Lung (tissue), 11 donors: ENCODE measurements at regions not wholly inside any gene's neighbourhood (a gene's known extent, or its start where the extent isn't known, plus 50 kb on each side); places are given as distances from the start of the nearest gene placed in this dataset.

Source experiments
- ATAC-seq: fragments of 200-7000 bp; cut with Tn5 transposase; one replicate; pipeline ENCODE4 v1.9.1; 2020; ENCODE audit warnings: moderate number of reproducible peaks; ENCODE audit not compliant: insufficient read depth, low FRiP score
- DNase-seq, 3 donors: peaks; one replicate each; pipeline ENCODE4 v3.0.0-alpha.2; 2013 to 2017
- H3K27ac ChIP-seq, 2 donors: one replicate each; pipeline ENCODE4 v1.5.1; 2013; ENCODE audit warnings: mild to moderate bottlenecking in 2 of 2, moderate library complexity in 2 of 2, control low read depth in 1 of 2, inconsistent platforms in 1 of 2, low read depth in 1 of 2, low read length in 1 of 2
- H3K27me3 ChIP-seq, 3 donors: one replicate each; pipeline ENCODE4 v1.5.1; 2013; ENCODE audit warnings: low read length in 2 of 3; ENCODE audit not compliant: control insufficient read depth in 3 of 3, insufficient read depth in 3 of 3
- H3K36me3 ChIP-seq, 4 donors: one replicate each; pipeline ENCODE4 v1.5.1; 2013; ENCODE audit warnings: low read length in 4 of 4, mild to moderate bottlenecking in 1 of 4, moderate library complexity in 1 of 4; ENCODE audit not compliant: control insufficient read depth in 4 of 4, insufficient read depth in 4 of 4
- H3K4me1 ChIP-seq, 5 donors: one replicate each; pipeline ENCODE4 v1.5.1; 2013; ENCODE audit warnings: low read length in 5 of 5, mild to moderate bottlenecking in 2 of 5, moderate library complexity in 1 of 5; ENCODE audit not compliant: control insufficient read depth in 5 of 5, insufficient read depth in 5 of 5
- H3K4me3 ChIP-seq: one replicate; pipeline ENCODE4 v1.5.1; 2013; ENCODE audit warnings: mild to moderate bottlenecking, control low read depth, moderate library complexity
- H3K9ac ChIP-seq, 2 donors: one replicate each; pipeline ENCODE4 v1.5.1; 2013; ENCODE audit warnings: low read length in 2 of 2, control low read depth in 1 of 2; ENCODE audit not compliant: insufficient read depth in 1 of 2
- H3K9me3 ChIP-seq, 4 donors: one replicate each; pipeline ENCODE4 v1.5.1; 2013; ENCODE audit warnings: low read length in 3 of 4, mild to moderate bottlenecking in 1 of 4, moderate library complexity in 1 of 4; ENCODE audit not compliant: control insufficient read depth in 4 of 4, insufficient read depth in 3 of 4
- CTCF ChIP-seq: IDR thresholded peaks from 2 replicates; pipeline ENCODE4 v1.5.1; 2012; ENCODE audit warnings: mild to moderate bottlenecking; ENCODE audit errors: control extremely low read depth, extremely low read depth
- WGBS, 2 donors: extraction: QIAGEN DNeasy Blood & Tissue Kit; methylation state at CpG; one replicate each; pipeline ENCODE4 v1.1.7; 2013; 5-methylcytosine and 5-hydroxymethylcytosine counted together
- donor health status: control.
- donor health status: control.
- donor health status: Bipolar disorder and iron deficiency.
- donor health status: healthy.
- donor health status: DM: yes; HTN: yes; CAD: no.

- Histone ChIP-seq H3K4me1 (no peaks in the 10 kb centered on the region), H3K4me3 (no peak overlapping the region), H3K27ac (no peak overlapping the region), H3K27me3 (no peaks in the 10 kb centered on the region), H3K9ac (no peak overlapping the region), H3K9me3 (peaks cover 0 to 7% (median 0%) of the 10 kb centered on the region in 4 donors), H3K36me3 (no peaks in the 10 kb centered on the region)
- TF ChIP-seq CTCF = no peak
- WGBS, 2 donors = 88 to 93% methylated on average over 9 of the region's 9 CpGs
- DNase-seq (no peak), ATAC-seq (no peak)
Measured at GRCh38 chr5:3010953-3011763, 259.7 kb upstream of the IRX2 start.

GRCh38 chr5:3010301-3010952 lies 258.9 kb upstream of the IRX2 start:
- no peak for ATAC-seq
- Histone ChIP-seq H3K9me3 (peaks cover 0 to 7% (median 0%) of the 10 kb centered on the region in 4 donors), H3K4me3 (no peak overlapping the region), H3K36me3 (no peaks in the 10 kb centered on the region), H3K27me3 (no peaks in the 10 kb centered on the region), H3K9ac (no peak overlapping the region), H3K4me1 (no peaks in the 10 kb centered on the region), H3K27ac (no peak overlapping the region)
- 66 to 71% methylated on average over 9 of the region's 9 CpGs for WGBS, 2 donors
- no peak for DNase-seq
- no peak for TF ChIP-seq CTCF

GRCh38 chr5:3009605-3010004 lies 258.1 kb upstream of the IRX2 start:
- no peak overlapping the region for H3K9ac ChIP-seq
- WGBS, 2 donors = 77 to 83% methylated on average over 6 of the region's 6 CpGs

More at GRCh38 chr5:3009605-3010004, 258.1 kb upstream of the IRX2 start:
- H3K4me1 ChIP-seq = no peaks in the 10 kb centered on the region
- no peak overlapping the region for H3K4me3 ChIP-seq
- H3K36me3 ChIP-seq = no peaks in the 10 kb centered on the region
- no peak for DNase-seq
- H3K27me3 ChIP-seq = no peaks in the 10 kb centered on the region
- H3K9me3 ChIP-seq = peaks cover 0 to 7% (median 0%) of the 10 kb centered on the region in 4 donors
- ATAC-seq = no peak
- no peak overlapping the region for H3K27ac ChIP-seq
- no peak for TF ChIP-seq CTCF
